HUDEP-2 (cell line): ENCODE measurements at regions not wholly inside any gene's neighbourhood (a gene's known extent, or its start where the extent isn't known, plus 50 kb on each side); places are given as distances from the start of the nearest gene placed in this dataset.
"Not testable (repeated sequence)": the region's sequence is repeated elsewhere in the genome, so short reads cannot be mapped to it uniquely, and the experiment has no call there.

ENCODE experiments used
- DNase-seq, 76 experiments: peaks; one replicate each; lab custom pipeline; 2025; ENCODE audit not compliant: unreplicated experiment in 76 of 76; lab: John Stamatoyannopoulos, UW

GRCh38 chr1:68653882-68654281 is 157.0 kb upstream of the DEPDC1 start:
- no peak for DNase-seq

GRCh38 chr1:68673771-68674170 is 176.9 kb upstream of the DEPDC1 start:
- DNase-seq = no peak

- DNase-seq = no peak
These were observed 178.5 kb upstream of the DEPDC1 start for GRCh38 chr1:68675336-68675735.

GRCh38 chr1:68677684-68678351 is 180.9 kb upstream of the DEPDC1 start:
- no peak for DNase-seq

GRCh38 chr1:68696221-68696620 is 199.3 kb upstream of the DEPDC1 start:
- no peak for DNase-seq

- no peak for DNase-seq
These were observed 207.1 kb upstream of the DEPDC1 start for GRCh38 chr1:68703921-68704354.

- no peak for DNase-seq
These were observed 208.0 kb upstream of the DEPDC1 start for GRCh38 chr1:68704800-68705443.

GRCh38 chr1:68705466-68705865 is 208.6 kb upstream of the DEPDC1 start:
- DNase-seq = no peak

GRCh38 chr1:68706639-68707317 is 209.9 kb upstream of the DEPDC1 start:
- no peak for DNase-seq

- DNase-seq = no peak
These were observed 220.4 kb upstream of the DEPDC1 start for GRCh38 chr1:68717330-68717729.

GRCh38 chr1:68720476-68720875 is 223.6 kb upstream of the DEPDC1 start:
- no peak for DNase-seq

- no peak for DNase-seq
These were observed 226.9 kb upstream of the DEPDC1 start for GRCh38 chr1:68723791-68724190.

GRCh38 chr1:68725001-68725752 is 228.3 kb upstream of the DEPDC1 start:
- DNase-seq = no peak

- DNase-seq = not testable (repeated sequence)
These were observed 242.6 kb upstream of the DEPDC1 start for GRCh38 chr1:68739486-68739885.

- no peak for DNase-seq
These were observed 248.1 kb upstream of the DEPDC1 start for GRCh38 chr1:68745011-68745410.

GRCh38 chr1:68745451-68745850 is 248.6 kb upstream of the DEPDC1 start:
- DNase-seq = no peak

GRCh38 chr1:68746378-68746777 is 249.5 kb upstream of the DEPDC1 start:
- DNase-seq = no peak

- DNase-seq = no peak
These were observed 254.8 kb upstream of the DEPDC1 start for GRCh38 chr1:68751723-68752122.

- DNase-seq = no peak
These were observed 261.9 kb upstream of the DEPDC1 start for GRCh38 chr1:68758666-68759209.

GRCh38 chr1:68767941-68768340 is 271.1 kb upstream of the DEPDC1 start:
- DNase-seq = no peak

GRCh38 chr1:68770817-68771216 is 273.9 kb upstream of the DEPDC1 start:
- no peak for DNase-seq
